Kidney (tissue), 13 donors: ENCODE measurements at regions not wholly inside any gene's neighbourhood (a gene's known extent, or its start where the extent isn't known, plus 50 kb on each side); places are given as distances from the start of the nearest gene placed in this dataset.

Experiments
- DNase-seq, 5 donors: peaks; one replicate each; pipeline ENCODE4 v3.0.0-alpha.2; 2013 to 2020
- FAIRE-seq: peaks from 2 replicates; lab custom pipeline; 2012; peaks lifted over from hg19 to GRCh38; lab: Jason Lieb, UNC
- H3K27ac ChIP-seq, 2 donors: one replicate each; pipeline ENCODE4 v1.7.0; 2013; ENCODE audit warnings: low read depth in 2 of 2, low read length in 2 of 2, inconsistent platforms in 1 of 2
- H3K27me3 ChIP-seq: one replicate; pipeline ENCODE4 v1.7.1; 2013; ENCODE audit warnings: low read length, inconsistent platforms; ENCODE audit not compliant: control insufficient read depth, insufficient read depth
- H3K36me3 ChIP-seq, 3 donors: one replicate each; pipeline versions ENCODE4 v1.7.0 to v1.7.1; 2013; ENCODE audit warnings: low read length in 3 of 3, control low read depth in 1 of 3, inconsistent platforms in 1 of 3; ENCODE audit not compliant: insufficient read depth in 3 of 3, control insufficient read depth in 2 of 3
- H3K4me1 ChIP-seq, 3 donors: one replicate each; pipeline versions ENCODE4 v1.7.0 to v1.7.1; 2013; ENCODE audit warnings: low read length in 3 of 3, inconsistent platforms in 1 of 3, low read depth in 1 of 3; ENCODE audit not compliant: control insufficient read depth in 2 of 3, insufficient read depth in 2 of 3
- H3K4me3 ChIP-seq, 3 donors: one replicate each; pipeline versions ENCODE4 v1.7.0 to v1.8.1; 2013; ENCODE audit warnings: low read length in 3 of 3, control low read depth in 1 of 3, inconsistent platforms in 1 of 3
- H3K9ac ChIP-seq, 3 donors: one replicate each; pipeline versions ENCODE4 v1.7.0 to v1.7.1; 2013; ENCODE audit warnings: low read length in 3 of 3, control low read depth in 1 of 3, inconsistent platforms in 1 of 3
- H3K9me3 ChIP-seq, 3 donors: one replicate each; pipeline versions ENCODE4 v1.7.0 to v1.7.1; 2013; ENCODE audit warnings: low read length in 3 of 3, control low read depth in 1 of 3, inconsistent platforms in 1 of 3; ENCODE audit not compliant: control insufficient read depth in 2 of 3, insufficient read depth in 1 of 3
- CTCF ChIP-seq: IDR thresholded peaks from 3 replicates; pipeline ENCODE4 v1.5.1; 2012; ENCODE audit warnings: mild to moderate bottlenecking, moderate library complexity, borderline replicate concordance; ENCODE audit not compliant: insufficient read depth; ENCODE audit errors: extremely low read depth
- intact Hi-C: fragments of 100-400 bp; cut with DNase I; formaldehyde crosslinking; loops from one replicate; pipeline ENCODE4 v1.11.1; 2022
- donor health status: control.
- donor health status: control.
- donor health status: control.
- donor health status: control.
- donor health status: control.
- donor health status: DM: yes; HTN: yes; CAD: no.
- donor health status: Normal renal cell carcinoma (clear cell type).

GRCh38 chr15:26049900-26050657 is 187.0 kb upstream of the ATP10A start:
- no peaks in the 10 kb centered on the region for H3K27me3 ChIP-seq
- H3K4me3 ChIP-seq, result no peak overlapping the region
- no peak overlapping the region for H3K9ac ChIP-seq
- FAIRE-seq, result no peak
- H3K4me1 ChIP-seq, result no peaks in the 10 kb centered on the region
- no peaks in the 10 kb centered on the region for H3K36me3 ChIP-seq
- no peaks in the 10 kb centered on the region for H3K9me3 ChIP-seq
- intact Hi-C loops, result loop anchor here (5.0 kb wide), 1 partner anchor 252 kb away; no protein-coding TSS in a partner anchor
- DNase-seq, result no peak
- TF ChIP-seq CTCF, result no peak
- H3K27ac ChIP-seq, result no peak overlapping the region

GRCh38 chr15:26048669-26049068 is 185.5 kb upstream of the ATP10A start:
- Histone ChIP-seq H3K27me3 (no peaks in the 10 kb centered on the region), H3K9ac (no peak overlapping the region), H3K36me3 (no peaks in the 10 kb centered on the region), H3K9me3 (no peaks in the 10 kb centered on the region), H3K4me3 (no peak overlapping the region), H3K4me1 (no peaks in the 10 kb centered on the region), H3K27ac (no peak overlapping the region)
- no peak for TF ChIP-seq CTCF
- FAIRE-seq (no peak), DNase-seq (no peak)
- intact Hi-C loops, result loop anchor here (5.0 kb wide), 1 partner anchor 254 kb away; no protein-coding TSS in a partner anchor

GRCh38 chr15:26045516-26045915 is 182.4 kb upstream of the ATP10A start:
- Histone ChIP-seq H3K4me3 (no peak overlapping the region), H3K36me3 (no peaks in the 10 kb centered on the region), H3K9me3 (no peaks in the 10 kb centered on the region), H3K4me1 (no peaks in the 10 kb centered on the region), H3K9ac (no peak overlapping the region), H3K27me3 (no peaks in the 10 kb centered on the region), H3K27ac (no peak overlapping the region)
- intact Hi-C loops, result loop anchor here (5.0 kb wide), 1 partner anchor 257 kb away; no protein-coding TSS in a partner anchor
- TF ChIP-seq CTCF, result no peak
- no peak for DNase-seq
- no peak for FAIRE-seq

GRCh38 chr15:26043018-26043417 is 179.9 kb upstream of the ATP10A start:
- H3K27ac ChIP-seq, result no peak overlapping the region
- no peak overlapping the region for H3K4me3 ChIP-seq
- H3K27me3 ChIP-seq, result no peaks in the 10 kb centered on the region
- intact Hi-C loops, result no loop called here
- H3K4me1 ChIP-seq, result no peaks in the 10 kb centered on the region
- DNase-seq (no peak), FAIRE-seq (no peak)
- no peak for TF ChIP-seq CTCF
- H3K9me3 ChIP-seq, result no peaks in the 10 kb centered on the region
- H3K9ac ChIP-seq, result no peak overlapping the region
- H3K36me3 ChIP-seq, result no peaks in the 10 kb centered on the region
